GM19452 (cell line): ENCODE measurements at regions not wholly inside any gene's neighbourhood (a gene's known extent, or its start where the extent isn't known, plus 50 kb on each side); places are given as distances from the start of the nearest gene placed in this dataset.

Experiments used
- ATAC-seq: cut with Tn5 transposase; IDR thresholded peaks from one replicate; pipeline ENCODE4 v1.9.1; 2021; ENCODE audit not compliant: unreplicated experiment

DNA sequence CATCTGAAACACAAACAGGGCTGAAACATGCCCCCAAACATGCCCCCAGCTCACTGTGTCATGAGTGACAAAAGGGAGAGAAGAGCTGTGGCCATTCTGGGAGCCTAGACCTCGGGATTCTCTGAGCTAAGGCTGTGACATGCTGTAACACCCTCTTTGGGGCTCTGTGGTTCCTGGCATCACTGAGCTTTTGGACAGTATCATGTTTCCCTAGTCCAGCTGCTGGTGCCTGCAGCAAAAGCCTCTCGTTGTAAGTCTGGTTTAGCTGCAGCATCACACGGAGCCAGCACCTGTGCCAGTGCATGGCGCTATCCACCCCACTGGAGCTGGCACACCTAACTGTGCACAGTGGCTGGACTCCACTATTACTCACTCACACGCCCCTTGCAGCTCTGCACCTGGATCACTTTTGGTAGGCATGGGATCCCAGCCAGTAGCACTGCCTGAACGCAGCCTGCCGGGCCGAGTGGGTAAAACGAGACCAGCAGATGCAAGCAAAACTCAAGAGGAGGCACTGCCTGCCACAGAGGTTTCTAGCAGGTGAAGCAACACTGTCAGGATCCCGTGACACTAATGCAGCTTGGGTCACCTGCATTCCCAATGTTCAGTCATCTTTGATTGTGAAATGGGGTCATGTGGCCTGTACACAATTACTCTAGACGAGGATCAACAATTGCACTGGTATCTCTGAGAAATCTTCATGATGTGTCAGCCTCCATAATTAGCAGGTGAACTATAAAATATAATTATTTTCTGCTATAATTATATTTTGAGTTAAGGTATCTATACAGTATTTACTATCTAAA lies 547.2 kb downstream of the ZNF804A start:
- no peak for ATAC-seq

- no peak for ATAC-seq
Measured at GRCh38 chr2:185147361-185147760, 549.0 kb downstream of the ZNF804A start.

GRCh38 chr2:185152186-185152585 lies 553.9 kb downstream of the ZNF804A start:
- no peak for ATAC-seq

- ATAC-seq = no peak
Measured at GRCh38 chr2:185161701-185162100, 563.4 kb downstream of the ZNF804A start.

DNA sequence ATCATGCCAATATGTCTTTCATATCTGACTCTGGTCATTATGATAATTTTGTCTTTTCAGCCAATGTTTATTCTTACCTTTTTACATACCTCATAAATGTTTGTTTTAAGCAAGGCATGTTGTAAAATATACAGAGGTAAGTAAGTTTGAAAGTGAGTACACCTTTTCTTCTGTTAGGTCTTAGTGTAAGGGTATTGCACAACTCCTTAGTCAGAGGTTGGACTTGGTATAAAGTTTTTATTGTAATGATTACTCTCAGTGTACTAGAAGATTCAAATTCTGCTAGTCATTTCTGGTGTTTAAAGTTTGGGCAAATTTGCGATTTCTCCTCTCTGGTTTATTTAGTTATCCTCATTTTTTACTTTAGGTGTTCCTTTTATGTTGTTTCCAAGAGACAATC lies 564.3 kb upstream of the FSIP2 start:
- no peak for ATAC-seq

GRCh38 chr2:185179743-185180142 lies 558.9 kb upstream of the FSIP2 start:
- no peak for ATAC-seq

DNA sequence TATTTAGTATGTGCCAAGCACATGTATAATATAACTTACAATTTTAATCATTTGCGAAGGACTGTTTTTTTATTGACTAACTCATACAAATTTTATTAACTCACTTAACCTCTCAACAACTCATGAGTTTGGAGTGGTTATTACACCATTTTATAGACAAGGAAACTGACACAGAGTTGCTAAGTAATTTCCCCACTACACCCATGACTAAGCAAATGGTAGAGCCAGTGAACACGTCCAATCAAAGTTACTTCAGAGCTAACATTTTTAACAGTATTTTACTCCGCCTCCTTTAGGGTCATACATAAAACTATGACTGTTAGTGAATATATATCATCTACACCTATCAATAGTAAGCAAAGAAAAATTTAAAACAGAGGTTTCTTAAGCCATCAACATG lies 556.7 kb upstream of the FSIP2 start:
- no peak for ATAC-seq

DNA sequence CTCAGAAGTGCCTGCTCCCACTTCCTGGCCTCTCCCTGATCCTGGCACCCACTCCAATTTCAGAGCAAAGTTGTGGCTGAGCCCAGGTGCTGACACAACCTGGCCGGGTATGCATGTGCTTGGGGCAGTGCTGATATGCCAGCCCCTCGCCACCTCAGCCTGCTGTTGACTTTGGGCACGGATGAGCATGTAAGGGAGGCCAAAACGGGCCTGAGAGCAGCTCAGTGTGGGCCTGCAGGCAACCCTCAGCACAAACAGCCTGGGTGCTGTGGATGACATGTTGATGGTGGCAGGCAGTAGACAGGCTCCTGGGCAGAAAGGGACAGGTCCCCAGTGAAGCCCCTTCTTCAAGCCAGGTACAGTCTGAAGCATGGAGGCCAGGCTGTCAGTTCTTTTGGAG lies 553.6 kb upstream of the FSIP2 start:
- ATAC-seq = no peak

DNA sequence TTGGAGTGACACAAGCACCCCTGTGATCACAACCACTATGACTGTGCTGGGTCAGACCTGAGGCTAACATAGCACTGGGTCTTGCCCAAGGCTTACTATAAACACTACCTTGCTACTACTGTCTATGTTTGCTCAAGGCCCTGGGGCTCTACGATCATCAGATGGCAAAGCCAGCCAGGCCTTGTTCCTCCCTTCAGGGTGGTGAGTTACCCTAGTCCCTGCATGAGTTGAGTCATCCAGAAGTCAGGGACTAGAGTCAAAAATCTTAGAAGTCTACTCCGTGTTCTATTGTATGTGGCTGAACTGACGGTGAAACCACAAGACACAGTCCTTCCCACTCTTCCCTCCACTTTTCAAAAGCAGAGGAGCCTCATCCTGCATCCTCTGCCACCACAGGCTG lies 551.2 kb upstream of the FSIP2 start:
- no peak for ATAC-seq

DNA sequence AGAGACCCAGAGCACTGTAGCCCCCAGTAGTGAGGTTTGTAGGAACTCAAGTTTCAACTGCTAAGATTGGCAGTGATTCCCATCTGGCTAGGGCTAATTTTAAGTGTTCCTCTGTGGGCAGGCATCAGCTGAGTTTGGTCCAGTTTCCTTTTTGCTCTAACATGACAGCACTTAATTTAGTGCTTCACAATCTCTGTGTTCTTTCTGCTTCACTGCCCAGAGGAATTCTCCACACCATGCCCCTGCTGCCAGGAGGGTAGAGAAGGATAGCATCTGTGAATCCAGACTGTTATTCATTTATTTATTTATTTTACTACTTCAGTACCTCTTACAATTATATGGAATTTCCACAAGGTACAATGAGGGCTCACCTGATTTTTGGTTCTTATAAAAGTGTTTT lies 549.9 kb upstream of the FSIP2 start:
- no peak for ATAC-seq

DNA sequence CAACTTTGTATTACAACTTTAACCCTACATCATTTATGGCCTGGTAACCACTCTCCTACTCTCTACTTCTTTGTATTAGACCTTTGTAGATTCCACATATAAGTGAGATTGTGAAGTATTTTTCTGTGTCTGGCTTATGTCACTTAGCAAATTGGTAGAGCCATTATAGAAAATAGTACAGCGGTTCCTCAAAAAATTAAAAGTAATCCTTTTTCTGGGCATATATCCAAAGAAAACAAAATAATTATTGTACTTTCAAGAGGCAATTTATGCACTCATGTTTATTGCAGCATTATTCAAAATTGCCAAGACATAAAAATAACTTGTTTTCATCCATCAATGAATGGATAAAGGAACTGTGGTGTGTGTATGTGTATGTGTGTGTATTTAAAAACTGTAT lies 537.5 kb upstream of the FSIP2 start:
- ATAC-seq = no peak

DNA sequence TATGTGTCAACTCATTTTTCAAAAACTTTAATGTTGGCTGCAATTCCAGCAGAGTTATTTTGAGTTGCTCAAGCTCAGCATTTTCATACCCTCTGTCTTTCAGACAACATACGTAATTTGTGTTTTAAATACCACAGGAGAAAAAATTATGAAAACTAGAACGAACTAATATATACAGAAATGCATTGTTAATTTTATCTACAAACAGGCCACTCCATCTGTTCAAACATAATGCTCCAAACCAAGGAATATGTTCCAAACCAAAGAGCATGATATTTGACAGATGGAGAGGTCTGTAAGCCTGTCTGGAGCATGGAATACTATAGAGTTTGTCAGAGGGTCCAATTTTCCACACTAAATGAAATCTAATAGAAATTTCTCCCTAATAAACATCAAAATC lies 536.2 kb upstream of the FSIP2 start:
- ATAC-seq = no peak

- ATAC-seq = no peak
Measured at GRCh38 chr2:185202945-185203528, 535.6 kb upstream of the FSIP2 start.

DNA sequence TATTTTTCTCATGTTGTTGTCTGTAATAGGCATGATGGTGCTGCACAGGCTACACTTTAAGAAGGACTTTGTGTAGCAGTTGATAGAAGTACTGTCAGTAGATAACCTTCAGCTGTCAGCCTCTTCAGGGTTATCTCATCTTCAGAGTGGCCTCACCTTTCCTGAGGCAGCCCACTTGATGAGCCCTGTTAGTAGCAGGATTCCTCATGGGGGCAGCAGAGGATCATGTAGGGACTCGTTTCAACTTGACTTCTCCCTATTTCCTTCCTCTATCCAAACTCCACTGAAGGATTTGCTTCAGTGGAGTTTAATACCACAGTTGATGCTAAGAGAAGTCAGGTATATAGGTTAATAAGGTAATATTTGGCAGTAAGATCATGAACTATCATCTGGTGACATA lies 530.3 kb upstream of the FSIP2 start:
- ATAC-seq = no peak

GRCh38 chr2:185215497-185215896 lies 523.1 kb upstream of the FSIP2 start:
- ATAC-seq = no peak

DNA sequence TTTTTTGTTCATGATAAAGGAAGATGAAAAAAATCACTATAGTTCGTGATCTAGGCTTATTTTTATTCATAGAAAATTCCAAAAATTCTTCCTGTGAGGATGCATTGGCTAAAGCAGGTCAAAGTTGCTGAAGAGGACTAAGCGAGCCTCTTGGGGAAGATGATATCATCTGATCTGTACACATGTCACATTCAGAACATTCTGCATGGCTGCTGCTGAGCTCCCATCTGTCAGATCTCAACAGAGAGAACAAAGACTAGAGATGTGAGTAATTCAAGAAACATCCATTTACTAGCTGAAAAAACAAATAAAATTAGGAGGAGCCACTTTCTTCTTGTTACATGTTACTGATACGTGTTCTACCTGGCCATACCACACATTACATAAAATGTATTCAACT lies 518.6 kb upstream of the FSIP2 start:
- ATAC-seq = no peak

DNA sequence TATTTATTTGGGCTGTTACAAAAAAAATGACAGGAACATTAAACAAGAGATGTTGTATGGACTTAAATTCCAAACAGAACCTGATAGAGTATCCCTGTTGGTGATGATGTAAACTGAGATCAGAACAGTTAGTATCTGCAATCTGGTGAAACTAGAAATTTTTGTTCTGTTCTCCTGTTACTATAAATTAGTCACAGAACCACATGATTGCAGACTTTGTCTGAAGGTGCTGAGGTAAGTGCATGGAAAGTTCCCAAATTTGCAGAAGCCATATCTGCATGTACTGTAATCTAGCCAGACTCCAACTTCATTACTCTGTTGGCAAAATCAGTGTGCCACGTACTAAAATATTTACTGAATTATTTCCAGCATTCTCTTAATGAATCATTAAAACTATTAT lies 516.3 kb upstream of the FSIP2 start:
- ATAC-seq = no peak

DNA sequence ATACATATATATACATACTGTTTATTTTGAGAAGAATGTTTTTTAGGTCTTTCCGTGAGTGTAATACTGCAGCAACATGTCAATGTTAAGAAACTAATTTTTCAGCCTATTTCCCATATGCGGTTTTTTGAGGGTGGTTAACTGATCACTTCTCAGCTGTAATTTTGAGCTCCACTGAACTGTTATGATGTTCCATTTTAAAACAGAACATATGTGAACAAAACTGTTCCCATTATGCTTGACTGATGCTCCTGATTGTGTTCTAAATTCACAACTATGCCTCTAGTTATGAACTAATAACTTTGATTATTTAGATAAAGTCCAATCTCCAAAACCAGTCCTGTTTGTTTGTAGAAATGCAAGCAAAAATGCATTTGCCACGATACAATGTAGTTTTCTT lies 511.2 kb upstream of the FSIP2 start:
- ATAC-seq = no peak

GRCh38 chr2:185239491-185239890 lies 499.1 kb upstream of the FSIP2 start:
- ATAC-seq = no peak

- ATAC-seq = no peak
Measured at GRCh38 chr2:185240796-185241195, 497.8 kb upstream of the FSIP2 start.

DNA sequence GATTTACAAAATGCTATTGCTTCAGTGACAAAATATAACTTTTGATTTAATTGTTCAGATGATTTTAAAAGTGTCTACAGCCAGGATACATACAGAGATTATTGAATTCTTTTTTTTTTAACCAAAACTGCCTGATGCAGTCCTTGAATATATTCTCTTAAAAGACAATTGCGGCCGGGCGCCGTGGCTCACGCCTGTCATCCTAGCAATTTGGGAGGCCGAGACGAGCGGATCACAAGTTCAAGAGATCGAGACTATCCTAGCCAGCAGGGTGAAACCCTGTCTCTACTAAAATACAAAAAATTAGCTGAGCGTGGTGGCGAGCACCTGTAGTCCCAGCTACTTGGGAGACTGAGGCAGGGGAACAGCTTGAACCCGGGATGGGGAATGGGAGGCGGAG lies 497.0 kb upstream of the FSIP2 start:
- no peak for ATAC-seq

DNA sequence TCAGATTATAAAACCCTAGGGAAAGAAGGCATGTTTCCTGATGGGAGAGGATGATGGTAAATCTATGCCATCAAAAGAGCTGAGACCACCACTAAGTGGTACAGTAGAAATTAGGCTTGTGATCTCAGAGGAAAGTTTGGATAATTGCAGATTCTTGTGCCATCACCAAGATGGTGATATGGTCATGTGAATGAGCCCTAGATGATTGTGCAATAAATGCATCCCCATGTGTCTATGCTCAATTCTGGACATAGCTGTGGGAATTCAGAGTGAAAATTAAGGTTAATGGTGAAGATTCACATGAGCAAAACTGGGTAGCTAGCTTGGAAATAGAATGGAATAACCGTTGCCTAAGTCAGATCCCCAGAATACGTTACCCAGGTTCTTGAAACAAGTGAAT lies 496.1 kb upstream of the FSIP2 start:
- no peak for ATAC-seq

GRCh38 chr2:185245216-185245615 lies 493.4 kb upstream of the FSIP2 start:
- no peak for ATAC-seq
